ENCODE measurements at regions not wholly inside any gene's neighbourhood (a gene's known extent, or its start where the extent isn't known, plus 50 kb on each side); places are given as distances from the start of the nearest gene placed in this dataset.
"Not testable (repeated sequence)": the region's sequence is repeated elsewhere in the genome, so short reads cannot be mapped to it uniquely, and the experiment has no call there.

DNA sequence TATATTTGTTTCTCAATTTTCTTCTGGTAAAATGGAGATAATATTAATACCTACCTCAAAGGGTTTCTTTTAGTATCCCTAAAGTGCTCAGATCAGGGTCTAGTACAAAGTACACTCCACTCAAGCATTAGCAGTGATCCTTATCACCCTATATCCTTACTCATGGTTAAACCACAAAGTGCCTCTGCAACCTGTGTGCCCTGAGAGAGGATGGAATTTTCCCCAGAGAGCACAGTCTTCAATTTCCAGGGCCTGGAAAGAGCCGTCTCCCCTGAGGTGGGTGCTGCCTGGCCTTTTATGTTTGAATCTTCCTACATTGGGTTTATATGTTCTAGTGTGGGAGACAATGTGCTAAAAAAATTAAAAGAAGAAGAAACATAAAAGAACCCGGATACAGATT lies 183.1 kb upstream of the FBXO33 start:
- no peak for DNase-seq

DNA sequence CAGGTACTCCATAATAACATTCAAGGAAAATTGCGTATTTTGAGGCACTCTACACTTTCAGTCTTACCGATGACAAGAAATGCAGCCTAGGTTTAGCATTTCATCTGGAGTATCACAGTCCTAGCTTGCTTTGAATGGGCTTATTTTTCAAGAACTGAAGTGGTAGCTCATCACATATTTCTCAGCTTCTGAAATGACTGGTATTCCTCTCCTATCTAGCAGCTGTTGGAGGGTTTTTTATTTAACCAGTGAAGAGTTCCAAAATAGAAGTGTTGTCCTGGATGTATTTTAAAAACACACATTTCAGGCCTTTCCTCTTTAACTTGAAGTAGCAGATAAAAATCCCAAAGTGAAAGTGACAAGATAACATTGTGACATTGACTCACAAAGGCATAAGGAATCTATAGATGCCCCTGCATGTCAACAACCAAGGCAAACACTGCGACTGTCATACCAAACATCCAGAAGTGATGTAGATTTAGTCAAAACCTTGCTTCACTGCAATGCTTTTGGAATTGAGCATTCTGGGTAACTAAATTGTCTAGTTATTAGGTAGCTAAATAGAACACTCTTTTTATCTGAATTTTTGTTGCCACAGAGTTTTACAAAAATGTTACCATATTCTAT lies 182.2 kb upstream of the FBXO33 start:
- no peak for DNase-seq

DNA sequence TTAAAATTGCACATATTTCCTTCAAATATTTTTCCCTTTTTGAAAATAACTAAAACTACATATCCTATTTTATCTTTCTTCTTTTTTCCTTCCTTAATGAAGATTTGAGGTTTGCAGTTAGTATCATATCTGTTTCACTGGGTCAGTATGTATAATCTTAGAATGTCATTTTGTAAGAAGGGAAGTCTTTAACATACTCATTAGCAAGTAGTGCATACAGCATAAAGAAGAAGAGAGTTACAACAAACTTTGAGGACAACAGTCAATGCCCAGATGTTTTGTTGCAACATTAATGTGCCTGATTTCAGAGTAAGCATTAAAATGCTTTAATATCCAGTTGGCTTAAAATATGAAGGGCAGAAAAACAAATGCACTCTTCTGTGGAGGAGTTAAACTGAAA lies 176.9 kb upstream of the FBXO33 start:
- no peak for DNase-seq

DNA sequence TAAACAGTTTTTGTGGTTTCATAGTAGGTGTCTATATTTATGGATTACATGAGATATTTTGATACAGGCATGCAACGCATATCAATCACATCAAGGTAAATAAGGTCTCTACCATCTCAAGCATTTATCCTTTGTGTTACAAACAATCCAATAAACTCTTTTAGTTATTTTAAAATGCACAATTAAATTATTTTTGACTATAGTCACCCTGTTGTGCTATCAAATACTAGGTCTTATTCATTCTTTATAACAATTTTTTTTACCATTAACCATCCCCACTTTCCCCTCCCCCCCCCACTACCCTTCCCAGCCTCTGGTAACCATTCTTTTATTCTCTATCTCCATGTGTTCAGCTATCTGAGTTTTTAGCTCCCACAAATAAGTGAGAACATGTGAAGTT lies 175.7 kb upstream of the FBXO33 start:
- no peak for DNase-seq

DNA sequence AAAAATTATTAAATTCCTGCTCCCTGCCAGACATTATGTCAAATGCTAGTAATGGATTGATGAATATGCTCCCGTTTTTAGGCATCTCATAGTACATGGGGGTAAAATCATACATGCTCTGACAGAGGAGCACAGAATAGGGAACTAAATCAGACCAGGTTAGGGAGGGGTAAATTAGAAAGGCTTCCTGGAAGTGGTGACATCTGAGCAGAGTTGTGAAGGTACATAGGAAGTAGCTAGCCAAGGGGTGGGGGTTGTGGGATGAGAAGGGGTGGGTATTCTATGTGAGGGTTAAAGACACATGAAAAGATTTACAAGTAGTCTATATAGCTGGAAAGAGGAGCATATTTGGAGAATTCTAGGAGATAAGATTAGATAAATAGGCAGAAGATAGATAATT lies 171.7 kb upstream of the FBXO33 start:
- no peak for DNase-seq

DNA sequence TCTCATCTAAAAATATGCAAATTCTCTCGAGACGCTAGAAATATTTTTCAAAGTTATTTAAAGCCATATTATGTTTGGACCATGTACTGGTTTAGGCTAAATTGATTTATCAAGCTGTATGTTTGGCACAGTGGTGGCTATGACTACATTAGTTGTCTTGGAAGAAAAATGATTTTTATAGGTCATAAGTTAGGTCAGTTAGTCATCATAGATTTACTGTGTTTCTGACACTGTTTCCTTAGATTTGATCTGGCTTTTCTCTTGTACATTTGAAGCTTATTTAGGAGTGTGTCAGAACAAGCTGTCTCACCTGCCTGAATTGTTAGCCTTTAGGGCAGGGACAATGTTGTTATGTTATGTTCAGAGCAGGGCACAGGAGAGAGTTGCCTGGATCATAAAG lies 161.1 kb upstream of the FBXO33 start:
- DNase-seq, result no peak

DNA sequence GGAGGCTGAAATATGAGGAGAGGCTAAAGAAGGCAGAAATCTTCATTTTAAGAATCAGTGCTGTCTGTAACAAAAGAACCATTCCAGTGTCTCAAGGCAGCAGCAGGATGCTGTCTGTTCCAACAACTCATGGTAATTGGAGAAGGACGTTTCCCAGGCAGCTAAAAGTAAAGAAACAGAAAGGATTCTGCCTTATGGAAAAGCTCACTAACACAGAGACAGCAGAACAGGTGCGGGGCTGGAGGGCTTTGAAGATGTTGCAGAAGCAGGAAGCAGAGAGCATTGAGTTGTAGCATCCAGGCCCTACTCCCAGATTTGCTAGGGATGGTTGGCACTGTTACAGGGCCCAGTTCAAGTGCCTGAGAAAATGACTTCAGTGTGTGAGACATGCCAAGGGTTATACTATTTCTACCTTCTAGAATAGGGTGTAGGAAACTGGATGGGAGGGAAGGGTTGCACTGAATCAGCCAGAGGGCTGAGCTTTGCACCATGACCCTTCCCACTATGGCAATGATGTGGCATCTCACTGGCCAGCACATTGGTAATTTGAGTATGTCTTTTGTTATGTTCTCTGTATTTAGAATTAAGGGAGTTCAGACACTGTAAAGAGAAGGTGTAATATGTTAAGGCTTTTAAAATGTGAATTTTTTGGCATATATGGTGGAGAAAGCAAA lies 160.0 kb upstream of the FBXO33 start:
- DNase-seq, result no peak

DNA sequence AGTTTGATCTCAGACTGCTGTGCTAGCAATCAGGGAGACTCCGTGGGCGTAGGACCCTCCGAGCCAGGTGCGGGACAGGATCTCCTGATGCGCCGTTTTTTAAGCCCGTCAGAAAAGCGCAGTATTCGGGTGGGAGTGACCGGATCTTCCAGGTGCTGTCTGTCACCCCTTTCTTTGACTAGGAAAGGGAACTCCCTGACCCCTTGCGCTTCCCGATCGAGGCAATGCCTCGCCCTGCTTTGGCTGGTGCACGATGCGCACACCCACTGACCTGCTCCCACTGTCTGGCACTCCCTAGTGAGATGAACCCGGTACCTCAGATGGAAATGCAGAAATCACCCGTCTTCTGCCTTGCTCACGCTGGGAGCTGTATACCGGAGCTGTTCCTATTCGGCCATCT lies 157.6 kb upstream of the FBXO33 start:
- DNase-seq, result not testable (repeated sequence)

DNA sequence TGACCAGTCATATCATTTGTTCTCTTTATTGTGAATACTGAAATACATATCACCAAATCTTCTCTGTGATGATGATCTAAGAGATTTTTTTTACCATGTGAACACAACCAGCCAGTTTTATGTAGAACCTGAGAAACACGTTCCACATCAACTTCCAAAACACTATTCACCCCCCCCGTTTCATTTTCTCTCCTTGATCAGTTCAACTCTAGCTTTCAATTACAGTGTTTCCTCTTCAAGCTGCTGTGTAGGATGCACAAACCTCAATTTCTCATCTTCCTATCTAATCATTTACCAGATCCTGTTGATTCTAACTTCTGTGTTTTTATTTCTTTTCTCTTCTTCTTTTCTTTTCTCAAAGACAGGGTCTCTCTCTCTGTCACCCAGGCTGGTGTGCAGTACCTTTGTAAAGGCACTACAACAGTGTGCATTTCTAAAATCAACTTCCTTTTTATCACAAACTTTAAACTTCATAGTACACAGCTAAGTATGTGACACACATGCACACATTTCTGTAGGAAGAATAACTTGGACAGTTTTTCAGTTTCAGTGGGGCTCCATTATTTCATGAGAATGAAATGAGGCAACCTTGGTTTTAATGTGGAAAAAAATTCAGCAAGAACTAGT lies 149.9 kb upstream of the FBXO33 start:
- no peak for DNase-seq

DNA sequence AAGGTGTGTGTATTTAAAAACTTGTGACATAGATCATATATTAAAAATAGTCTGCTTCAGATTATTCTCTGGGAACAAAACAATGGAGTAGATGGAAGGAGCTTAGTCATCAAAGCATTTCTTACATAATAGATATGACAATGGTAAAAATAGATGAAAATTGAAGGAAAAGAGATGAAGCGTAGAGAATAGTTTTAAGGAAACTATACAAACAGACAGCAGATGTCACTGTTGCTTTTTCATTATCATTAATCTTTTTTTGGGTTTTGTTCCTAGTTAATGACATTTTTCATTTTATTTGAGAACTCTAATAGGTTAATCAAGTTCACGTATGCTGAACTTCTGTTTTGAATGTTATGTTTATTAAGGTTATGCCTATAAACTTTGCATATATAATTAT lies 149.2 kb upstream of the FBXO33 start:
- DNase-seq, result no peak

DNA sequence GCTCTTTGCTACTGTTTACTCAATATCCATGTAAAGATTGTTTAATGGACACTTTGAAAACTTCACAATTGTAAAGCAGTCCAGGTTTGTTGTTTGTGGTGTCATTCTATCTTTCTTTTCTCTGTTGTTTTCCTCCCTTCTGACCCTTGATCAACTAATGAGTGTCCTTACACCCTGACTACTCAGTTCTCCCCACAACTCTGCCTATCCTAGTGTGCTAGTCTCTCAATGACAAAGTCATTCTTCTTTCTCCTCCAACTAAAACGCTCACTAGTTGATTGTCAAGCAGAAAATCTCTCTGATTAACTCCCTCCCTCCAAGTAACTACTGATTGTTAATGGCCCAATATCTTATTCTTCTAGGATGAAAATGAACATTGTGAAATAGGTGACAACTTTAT lies 148.5 kb upstream of the FBXO33 start:
- DNase-seq, result no peak

DNA sequence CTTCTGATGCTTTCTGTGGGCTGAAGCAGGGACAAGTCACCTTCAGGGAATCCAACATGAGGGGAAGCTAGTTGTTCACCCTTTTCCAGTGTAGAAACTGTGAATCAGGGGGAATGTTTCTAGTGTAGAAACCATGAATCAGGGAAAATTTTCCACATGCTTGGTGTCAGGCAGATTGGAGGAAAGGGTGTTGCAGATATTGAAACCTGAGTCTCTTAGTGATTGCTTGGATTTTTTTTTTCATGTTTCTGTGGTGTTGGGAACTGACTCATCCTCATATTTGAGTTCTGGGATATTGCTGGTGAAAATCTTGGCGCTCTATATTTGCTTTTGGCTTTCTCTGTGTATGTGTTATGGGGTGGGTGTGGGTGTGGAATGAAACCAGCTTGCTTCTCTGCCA lies 144.5 kb upstream of the FBXO33 start:
- DNase-seq, result no peak

DNA sequence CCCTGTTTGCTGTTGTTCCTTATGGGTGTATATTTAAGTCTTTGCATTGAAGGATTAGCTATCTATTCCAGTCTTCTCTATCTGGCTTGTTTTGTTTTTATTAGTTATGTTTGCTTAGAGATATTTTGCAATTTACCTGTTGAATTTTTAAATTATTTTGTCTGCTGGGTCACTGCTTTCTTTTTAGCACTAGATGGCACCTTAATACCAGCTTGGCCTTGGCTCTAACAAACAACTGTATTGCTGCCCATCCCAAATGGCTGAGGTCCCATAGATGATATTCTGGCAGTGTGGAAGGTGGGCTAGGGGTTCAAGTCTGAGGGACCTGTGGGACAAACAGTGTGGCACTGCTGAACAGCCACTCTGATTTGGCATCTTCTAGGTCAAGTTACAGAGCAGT lies 144.0 kb upstream of the FBXO33 start:
- DNase-seq, result no peak

DNA sequence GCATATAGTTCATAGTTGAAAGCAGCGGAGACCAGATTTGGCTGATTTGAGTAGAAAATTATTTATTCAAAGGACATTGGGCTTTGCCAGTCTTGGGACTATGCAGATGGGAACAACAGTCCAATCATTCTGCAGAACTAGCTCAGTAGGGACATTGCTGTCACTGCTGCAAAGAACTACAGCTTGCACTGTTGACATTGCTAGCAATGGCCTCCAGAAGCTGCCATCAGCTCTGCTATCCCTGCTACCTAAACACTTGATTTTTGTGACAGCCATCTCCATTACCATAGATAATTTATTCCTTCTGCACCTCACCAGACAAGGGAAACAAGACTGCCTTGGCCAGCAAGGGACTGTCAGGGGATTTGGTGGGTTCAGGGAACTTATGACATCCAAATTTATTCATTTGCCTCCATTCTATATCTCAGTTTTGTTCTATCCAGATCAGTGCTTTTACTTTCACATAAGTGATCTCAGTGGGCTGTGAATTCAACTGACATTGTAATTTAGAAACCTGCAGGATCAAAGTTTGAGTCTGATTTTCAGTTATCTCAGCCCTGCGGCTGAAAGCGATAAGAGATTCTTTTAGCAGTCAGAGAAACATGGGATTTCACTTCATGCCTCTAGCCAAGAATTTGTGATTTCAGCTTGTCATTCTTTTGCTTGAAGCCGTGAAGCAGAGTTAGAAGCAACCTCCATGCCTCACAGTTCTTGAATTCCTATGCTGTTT lies 136.7 kb upstream of the FBXO33 start:
- DNase-seq, result no peak

DNA sequence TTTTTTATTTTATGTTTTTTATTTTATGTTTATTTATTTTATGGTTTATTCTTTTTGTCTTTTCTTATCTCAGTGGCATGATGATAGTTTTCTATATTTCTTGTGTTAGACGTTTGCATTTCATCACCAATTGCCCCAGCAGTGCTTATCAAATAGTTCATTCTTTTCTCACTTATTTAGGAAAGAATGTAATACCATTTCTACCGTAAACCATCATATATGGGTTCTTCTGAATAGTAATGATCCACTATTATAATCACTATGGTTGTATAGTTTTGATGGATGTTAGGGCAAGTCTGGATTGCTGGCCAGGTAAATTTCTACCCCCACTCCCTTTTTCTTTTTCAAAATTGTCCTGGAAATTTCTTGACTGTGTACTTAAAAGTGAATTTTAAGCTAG lies 134.6 kb upstream of the FBXO33 start:
- DNase-seq, result no peak

DNA sequence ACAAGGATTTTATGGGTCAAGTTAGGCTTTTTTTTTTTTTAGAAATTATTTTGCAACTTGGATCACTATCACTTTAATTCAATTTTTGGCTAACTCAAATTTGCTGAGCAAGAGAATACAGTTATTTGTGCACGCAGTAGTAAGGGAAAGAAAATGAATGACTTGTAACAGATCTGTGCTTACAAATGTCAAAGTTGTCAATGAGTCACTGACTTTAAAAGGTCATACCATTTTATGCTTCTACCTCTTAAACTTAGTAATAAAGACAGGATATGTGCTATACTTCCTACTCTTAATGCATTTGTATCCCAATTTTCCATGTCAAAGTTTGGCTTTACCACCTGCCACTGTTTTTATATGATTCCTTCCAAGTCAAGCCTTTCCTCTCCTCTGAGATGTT lies 131.1 kb upstream of the FBXO33 start:
- no peak for DNase-seq

DNA sequence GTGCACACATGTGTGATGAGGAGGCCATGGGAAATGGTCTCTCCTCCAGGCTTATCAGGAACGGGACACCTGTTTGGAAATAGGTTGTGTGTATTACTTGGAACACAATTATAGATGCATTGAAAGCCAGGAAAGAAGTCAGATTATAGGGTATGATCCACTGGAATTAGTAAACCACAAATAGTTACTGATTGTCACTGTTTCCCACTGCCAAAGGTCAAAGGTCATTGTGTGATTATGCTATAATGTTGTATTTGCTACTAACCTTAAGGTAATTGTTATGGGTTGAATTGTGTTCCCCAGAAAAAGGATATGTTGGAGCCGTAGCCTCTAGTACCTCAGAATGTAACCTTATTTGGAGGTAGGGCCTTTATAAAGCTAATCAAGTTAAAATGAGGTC lies 129.9 kb upstream of the FBXO33 start:
- no peak for DNase-seq

DNA sequence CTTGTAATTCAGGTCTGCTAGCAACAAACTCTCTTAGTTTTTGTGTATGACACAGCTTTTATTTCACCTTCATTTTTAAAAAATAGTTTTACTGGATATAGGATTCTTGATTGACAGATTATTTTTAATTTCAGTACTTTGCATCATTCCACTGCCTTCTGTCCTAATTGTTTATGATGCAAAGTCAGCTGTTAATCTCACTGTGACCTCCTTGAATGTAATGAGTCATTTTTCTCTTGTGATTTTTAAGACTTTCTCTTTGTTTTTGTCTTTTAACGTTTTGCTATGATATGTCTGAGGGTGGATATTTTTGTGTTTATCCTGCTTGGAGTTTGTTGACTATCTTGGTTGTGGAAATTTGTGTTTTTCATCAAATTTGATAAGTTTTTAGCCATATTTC lies 126.3 kb upstream of the FBXO33 start:
- no peak for DNase-seq

DNA sequence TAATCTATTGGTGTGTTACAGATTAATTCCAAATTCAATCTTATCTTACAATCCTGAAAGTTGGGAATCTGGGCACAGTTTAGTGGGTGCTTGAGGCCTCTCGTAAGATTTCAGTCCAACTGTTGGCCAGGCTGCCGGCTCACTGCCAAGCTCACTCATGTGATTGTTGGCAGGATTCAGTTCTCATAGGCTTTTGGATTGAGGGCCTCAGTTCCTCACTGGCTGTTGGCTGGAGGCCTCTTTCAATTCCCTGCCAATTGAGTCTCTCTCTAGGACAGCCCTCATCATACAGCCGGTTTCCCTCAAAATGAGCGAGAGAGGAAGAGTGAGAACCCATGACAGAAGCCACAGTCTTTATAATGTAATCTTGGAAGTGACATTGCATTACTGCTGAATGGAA lies 123.5 kb upstream of the FBXO33 start:
- no peak for DNase-seq

DNA sequence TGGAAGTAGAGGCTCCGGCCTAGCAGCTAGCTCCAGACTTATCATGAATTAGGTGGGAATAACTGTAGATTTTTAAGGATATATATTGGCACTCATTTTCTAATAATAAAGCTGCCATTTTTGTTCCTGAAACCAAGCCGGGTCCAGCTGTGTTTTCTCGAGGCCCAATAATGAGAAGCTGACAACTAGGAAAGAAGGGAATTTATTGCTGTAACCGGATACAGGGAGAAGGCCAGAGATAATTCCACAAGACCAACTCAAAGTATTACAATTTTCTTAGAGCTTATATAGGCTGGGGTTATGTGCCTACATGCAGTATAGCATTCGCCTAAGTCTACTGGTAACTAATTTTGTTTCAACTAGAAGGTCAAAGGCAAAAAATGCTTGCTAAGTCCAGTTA lies 122.3 kb upstream of the FBXO33 start:
- no peak for DNase-seq

DNA sequence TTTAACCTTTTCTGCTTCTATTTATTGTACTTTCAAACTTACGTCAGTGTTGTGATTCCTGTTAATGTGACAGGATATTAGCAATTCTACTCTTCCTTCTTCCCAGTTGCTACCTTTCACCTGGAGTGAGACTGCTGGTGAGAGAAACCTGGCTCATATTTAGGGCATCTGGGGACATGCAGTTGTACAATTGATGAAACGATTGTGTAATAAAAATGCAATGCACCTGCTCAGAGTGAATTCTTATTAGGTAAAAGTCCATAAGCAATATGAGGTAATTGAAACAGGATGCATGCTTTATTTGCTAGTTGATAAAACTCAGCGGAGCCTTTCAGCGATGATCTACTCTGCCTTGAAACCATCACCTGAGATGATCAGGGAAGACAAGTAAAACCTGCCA lies 116.1 kb upstream of the FBXO33 start:
- DNase-seq, result no peak

DNA sequence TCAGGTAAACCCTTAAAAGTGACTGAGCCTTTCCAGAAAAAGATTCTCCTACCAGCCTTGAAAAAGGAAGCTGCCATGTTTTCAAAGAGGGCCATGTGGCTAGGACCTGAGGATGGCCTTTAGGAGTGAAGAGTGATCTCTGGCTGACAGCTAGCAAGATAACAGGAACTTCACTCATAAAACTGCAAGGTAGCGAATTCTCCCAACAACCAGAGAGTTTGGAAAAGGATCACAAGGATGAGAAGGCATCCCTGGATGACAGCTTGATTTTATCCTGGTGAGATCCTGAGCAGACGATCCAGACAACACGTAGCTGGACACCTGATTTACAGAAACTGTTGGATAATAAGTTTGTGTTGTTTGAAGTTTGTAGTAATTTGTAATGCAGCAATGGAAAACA lies 115.6 kb upstream of the FBXO33 start:
- no peak for DNase-seq

DNA sequence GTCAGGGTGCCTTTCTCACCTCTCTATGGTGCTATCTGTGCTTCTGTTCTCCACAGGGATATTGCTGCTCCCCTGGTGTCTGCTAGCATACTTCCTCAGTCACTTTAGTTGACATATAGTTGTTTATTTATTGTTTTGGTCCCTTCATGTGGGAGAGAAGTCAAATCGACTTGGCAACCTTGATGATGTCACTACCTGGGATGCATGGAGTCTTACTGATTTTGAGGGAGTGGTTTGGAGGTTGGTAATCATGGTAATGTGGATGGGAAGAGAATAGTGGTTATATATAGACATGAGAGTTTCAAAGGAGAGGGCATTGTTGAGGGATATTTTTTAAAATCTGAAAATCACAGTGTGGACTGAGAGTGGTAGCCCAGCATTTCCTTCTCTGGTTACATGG lies 73.6 kb upstream of the FBXO33 start:
- DNase-seq, result no peak

DNA sequence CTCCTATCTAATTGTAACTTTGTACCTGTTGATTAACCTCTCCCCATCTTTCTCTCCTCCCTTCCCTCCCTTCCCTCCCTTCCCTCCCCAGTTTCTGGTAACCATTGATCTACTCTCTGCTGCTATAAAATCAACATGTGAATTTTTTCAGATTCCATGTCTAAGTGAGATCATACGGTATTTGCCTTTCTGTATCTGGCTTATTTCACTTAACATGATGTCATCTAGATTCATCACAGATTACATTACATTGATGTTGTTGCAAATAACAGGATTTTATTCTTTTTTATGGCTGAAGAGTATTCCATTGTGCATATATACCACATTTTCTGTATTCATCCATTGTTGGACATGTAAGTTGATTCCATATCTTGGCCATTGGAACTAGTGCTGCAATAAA lies 68.0 kb upstream of the FBXO33 start:
- DNase-seq, result no peak
